Spleen (tissue), 11 donors: ENCODE measurements at regions not wholly inside any gene's neighbourhood (a gene's known extent, or its start where the extent isn't known, plus 50 kb on each side); places are given as distances from the start of the nearest gene placed in this dataset.

Source experiments
- DNase-seq: peaks from one replicate; pipeline ENCODE4 v3.0.0-alpha.2; 2020
- H3K27ac ChIP-seq, 8 donors: fragments of 200-600 bp; sonication (generic) in 7 of 8; 1 replicate in 4 of 8; 2 replicates in 4 of 8; pipeline versions ENCODE4 v1.5.0 to v1.8.0; 2016 to 2021; ENCODE audit warnings: inconsistent platforms in 4 of 8, mild to moderate bottlenecking in 4 of 8, moderate library complexity in 1 of 8
- H3K27me3 ChIP-seq, 7 donors: fragments of 200-600 bp; sonication (generic) in 6 of 7; replicated peaks in 1 of 7; 1 replicate in 4 of 7; 2 replicates in 3 of 7; pipeline versions ENCODE4 v1.5.0 to v1.8.0; 2016 to 2021; ENCODE audit warnings: inconsistent platforms in 3 of 7, mild to moderate bottlenecking in 1 of 7
- H3K36me3 ChIP-seq, 6 donors: fragments of 200-600 bp; sonication (generic) in 5 of 6; 1 replicate in 4 of 6; 2 replicates in 2 of 6; pipeline versions ENCODE4 v1.5.0 to v1.8.0; 2016 to 2021; ENCODE audit warnings: inconsistent platforms in 2 of 6
- H3K4me1 ChIP-seq, 6 donors: fragments of 200-600 bp; sonication (generic) in 5 of 6; 1 replicate in 3 of 6; 2 replicates in 3 of 6; pipeline versions ENCODE4 v1.5.0 to v1.8.0; 2016 to 2021; ENCODE audit warnings: inconsistent platforms in 3 of 6
- H3K4me3 ChIP-seq, 8 donors: fragments of 200-600 bp; sonication (generic) in 7 of 8; 1 replicate in 4 of 8; 2 replicates in 4 of 8; pipeline versions ENCODE4 v1.5.0 to v1.8.0; 2016 to 2021; ENCODE audit warnings: inconsistent platforms in 4 of 8, mild to moderate bottlenecking in 4 of 8, moderate library complexity in 2 of 8
- H3K9me3 ChIP-seq, 8 donors: fragments of 200-600 bp; sonication (generic) in 7 of 8; 1 replicate in 4 of 8; 2 replicates in 4 of 8; pipeline versions ENCODE4 v1.5.0 to v1.8.0; 2016 to 2021; ENCODE audit warnings: inconsistent platforms in 4 of 8
- CTCF ChIP-seq, 11 experiments: fragments of 200-600 bp in 7 of 11; fragments of 450-650 bp in 4 of 11; sonication (generic) in 4 of 11; IDR thresholded peaks in 8 of 11; conservative IDR thresholded peaks in 3 of 11; 1 replicate in 7 of 11; 2 replicates in 4 of 11; pipeline versions ENCODE4 v1.4.0 to v1.8.0; 2016 to 2021; ENCODE audit warnings: antibody characterized with exemption in 11 of 11, inconsistent platforms in 4 of 11, mild to moderate bottlenecking in 1 of 11
- POLR2A ChIP-seq, 3 donors: fragments of 450-650 bp; IDR thresholded peaks; one replicate each; pipeline ENCODE4 v1.5.1; 2017; ENCODE audit warnings: antibody characterized with exemption in 3 of 3, mild to moderate bottlenecking in 1 of 3
- POLR2AphosphoS5 ChIP-seq, 3 donors: sonication (generic); formaldehyde crosslinking; IDR thresholded peaks; one replicate each; pipeline ENCODE4 v1.5.1; 2017; ENCODE audit warnings: antibody characterized with exemption in 3 of 3
- WGBS, 5 donors: extraction: QIAGEN DNeasy Blood & Tissue Kit in 3 of 5; methylation state at CpG; one replicate each; pipeline versions ENCODE4 v1.1.5 to v1.1.7; 2013 to 2018; 5-methylcytosine and 5-hydroxymethylcytosine counted together
- intact Hi-C: fragments of 100-400 bp; cut with DNase I; formaldehyde crosslinking; loops from one replicate; pipeline ENCODE4 v1.15.0; 2023; ENCODE audit warnings: low total_unique reads
- donor health status: healthy with polysubstance abuse.
- donor health status: DM: no; HTN: no; CAD: no; lungs with moderate emphysema.
- donor health status: DM: no; HTN: no; CAD: no.
- donor health status: Bipolar disorder and iron deficiency.
- donor health status: healthy.
- donor health status: DM: no; HTN: no; CAD: no.
- donor health status: DM: yes; HTN: yes; CAD: no.

DNA sequence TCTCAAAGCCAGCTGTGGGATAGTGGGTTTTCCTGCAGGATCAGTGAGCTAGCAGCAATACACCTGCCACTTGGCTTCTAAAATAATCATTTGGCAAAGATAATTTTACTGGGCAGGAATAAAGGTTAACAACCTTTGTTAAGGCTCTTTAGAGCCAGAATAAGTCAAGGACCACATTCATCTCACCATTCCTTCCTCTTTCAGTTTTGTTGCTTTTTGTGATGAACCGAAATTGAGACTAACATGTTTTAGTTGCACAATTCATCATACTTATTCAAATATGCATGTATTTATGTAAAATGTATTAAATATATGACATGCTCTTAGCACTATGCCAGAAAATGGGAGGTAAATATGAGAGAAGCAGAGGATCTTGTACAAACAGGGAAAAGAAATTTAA lies 824.4 kb upstream of the TYRP1 start:
- WGBS, 5 donors, result 46 to 78% (median 53%) methylated on average over 1 of the region's 1 CpG
- intact Hi-C loops, result no loop called here
- no peak overlapping the region for H3K27ac ChIP-seq

GRCh38 chr9:11871852-11872251 lies 821.3 kb upstream of the TYRP1 start:
- Histone ChIP-seq H3K9me3 (peaks cover 0 to 3% (median 0%) of the 10 kb centered on the region in 8 donors), H3K27ac (no peak overlapping the region), H3K4me1 (no peaks in the 10 kb centered on the region), H3K27me3 (no peaks in the 10 kb centered on the region), H3K36me3 (no peaks in the 10 kb centered on the region), H3K4me3 (no peak overlapping the region)
- intact Hi-C loops, result no loop called here
- TF ChIP-seq POLR2A (IDR thresholded peaks at IDR 0.05) (no peak), CTCF (IDR thresholded peaks at IDR 0.05 in 8 of 11, conservative IDR thresholded peaks at IDR 0.05 in 3 of 11) (no peak), POLR2AphosphoS5 (IDR thresholded peaks at IDR 0.05) (no peak)
- 65 to 73% (median 66%) methylated on average over 5 of the region's 5 CpGs for WGBS, 5 donors
- no peak for DNase-seq

More for the DNA sequence above, 824.4 kb upstream of the TYRP1 start:
- Histone ChIP-seq H3K36me3 (no peaks in the 10 kb centered on the region), H3K27me3 (no peaks in the 10 kb centered on the region), H3K9me3 (peaks cover 0 to 3% (median 0%) of the 10 kb centered on the region in 8 donors), H3K4me1 (no peaks in the 10 kb centered on the region), H3K4me3 (no peak overlapping the region)
- DNase-seq, result no peak
- TF ChIP-seq CTCF (IDR thresholded peaks at IDR 0.05 in 8 of 11, conservative IDR thresholded peaks at IDR 0.05 in 3 of 11) (no peak), POLR2A (IDR thresholded peaks at IDR 0.05) (no peak), POLR2AphosphoS5 (IDR thresholded peaks at IDR 0.05) (no peak)

DNA sequence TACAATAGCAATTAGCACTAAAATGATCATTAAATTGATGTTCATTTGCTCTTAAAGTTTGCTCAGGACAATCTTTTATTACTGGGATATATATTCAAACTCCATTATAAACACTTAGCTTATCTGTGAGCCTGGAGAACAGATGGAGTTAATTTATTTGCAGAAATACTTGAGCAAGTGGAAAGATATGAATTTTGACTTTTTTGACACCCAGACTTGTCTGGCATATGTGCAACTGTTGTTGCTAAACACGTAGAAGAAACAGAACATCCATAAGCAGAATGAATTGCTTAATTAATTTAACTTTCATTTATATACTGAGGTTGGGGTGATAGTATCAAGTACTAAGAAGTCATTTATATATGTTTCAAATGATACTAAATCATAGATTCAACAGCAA lies 820.7 kb upstream of the TYRP1 start:
- no peaks in the 10 kb centered on the region for H3K4me1 ChIP-seq
- intact Hi-C loops, result no loop called here
- 49 to 64% (median 56%) methylated on average over 1 of the region's 1 CpG for WGBS, 5 donors

DNA sequence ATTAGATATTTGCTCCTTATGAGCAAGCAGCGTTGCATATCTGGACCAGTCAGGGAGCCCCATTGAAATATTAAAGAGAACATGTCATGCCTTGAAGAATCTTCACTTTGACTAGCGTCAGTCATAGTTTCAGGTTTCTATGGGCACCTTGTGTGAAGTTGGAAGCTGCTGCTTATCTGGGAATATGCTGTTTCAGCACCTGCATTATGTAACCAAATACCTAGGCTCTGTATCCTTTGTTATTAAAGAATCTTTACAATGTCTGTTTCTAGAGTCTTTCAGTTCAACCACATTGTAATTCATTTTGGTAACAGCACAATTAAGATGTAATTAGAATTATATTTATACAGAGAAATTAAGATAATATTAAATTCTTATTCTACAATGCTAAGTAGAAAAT lies 818.8 kb upstream of the TYRP1 start:
- no peak for DNase-seq
- intact Hi-C loops, result no loop called here
- no peak for TF ChIP-seq POLR2AphosphoS5 (IDR thresholded peaks at IDR 0.05)
- TF ChIP-seq POLR2A (IDR thresholded peaks at IDR 0.05), result no peak
- TF ChIP-seq CTCF (IDR thresholded peaks at IDR 0.05 in 8 of 11, conservative IDR thresholded peaks at IDR 0.05 in 3 of 11), result no peak
- no peak overlapping the region for H3K4me3 ChIP-seq
- no peaks in the 10 kb centered on the region for H3K27me3 ChIP-seq
- no peaks in the 10 kb centered on the region for H3K4me1 ChIP-seq
- H3K9me3 ChIP-seq, result no peaks in the 10 kb centered on the region
- H3K27ac ChIP-seq, result no peak overlapping the region
- 65 to 87% (median 70%) methylated on average over 2 of the region's 2 CpGs for WGBS, 5 donors
- H3K36me3 ChIP-seq, result no peaks in the 10 kb centered on the region

More for the DNA sequence above, 820.7 kb upstream of the TYRP1 start:
- DNase-seq, result no peak
- no peak overlapping the region for H3K4me3 ChIP-seq
- no peak for TF ChIP-seq CTCF (IDR thresholded peaks at IDR 0.05 in 8 of 11, conservative IDR thresholded peaks at IDR 0.05 in 3 of 11)
- TF ChIP-seq POLR2AphosphoS5 (IDR thresholded peaks at IDR 0.05), result no peak
- TF ChIP-seq POLR2A (IDR thresholded peaks at IDR 0.05), result no peak
- H3K27me3 ChIP-seq, result no peaks in the 10 kb centered on the region
- H3K27ac ChIP-seq, result no peak overlapping the region
- H3K9me3 ChIP-seq, result peaks cover 0 to 3% (median 0%) of the 10 kb centered on the region in 8 donors
- no peaks in the 10 kb centered on the region for H3K36me3 ChIP-seq
